ENCODE measurements at regions not wholly inside any gene's neighbourhood (a gene's known extent, or its start where the extent isn't known, plus 50 kb on each side); places are given as distances from the start of the nearest gene placed in this dataset.

GRCh38 chr2:65669574-65669973 lies 237.2 kb upstream of the SPRED2 start:
- no peak for TF ChIP-seq CTCF (IDR thresholded peaks at IDR 0.05; ENCODE audit: borderline replicate concordance, extremely low read depth, low read length, poor library complexity, severe bottlenecking)
- TF ChIP-seq EZH2 (IDR thresholded peaks at IDR 0.05; ENCODE audit: borderline replicate concordance, low read depth, low read length, severe bottlenecking) = no peak
- H2AFZ ChIP-seq (ENCODE audit: low read depth, low read length) = no peak overlapping the region
- H3K4me3 ChIP-seq (ENCODE audit: low read depth in 1 of 2, low read length in 2 of 2) = no peak overlapping the region
- no peaks in the 10 kb centered on the region for H3K9me3 ChIP-seq (ENCODE audit: insufficient read depth, low read length, severe bottlenecking)
- no peaks in the 10 kb centered on the region for H3K4me1 ChIP-seq (ENCODE audit: insufficient read depth, low read length)
- DNase-seq (no peak), ATAC-seq (ENCODE audit: insufficient read depth, low read depth) (no peak)
- H3K79me2 ChIP-seq (ENCODE audit: insufficient read depth, low read length) = no peaks in the 10 kb centered on the region
- no peaks in the 10 kb centered on the region for H3K27me3 ChIP-seq (ENCODE audit: insufficient read depth, low read length, poor library complexity)
- H4K20me1 ChIP-seq (ENCODE audit: insufficient read depth, low read length) = no peaks in the 10 kb centered on the region
- H3K36me3 ChIP-seq (ENCODE audit: insufficient read depth, low read length) = no peaks in the 10 kb centered on the region
- no peak overlapping the region for H3K9ac ChIP-seq (ENCODE audit: low read depth, low read length)
- H3K4me2 ChIP-seq (ENCODE audit: insufficient read depth, low read length) = no peak overlapping the region
- H3K27ac ChIP-seq (ENCODE audit: low read length) = no peak overlapping the region

- DNase-seq (no peak), ATAC-seq (ENCODE audit: insufficient read depth, low read depth) (no peak)
- H3K4me3 ChIP-seq (ENCODE audit: low read depth in 1 of 2, low read length in 2 of 2) = no peak overlapping the region
- no peaks in the 10 kb centered on the region for H3K36me3 ChIP-seq (ENCODE audit: insufficient read depth, low read length)
- H3K27me3 ChIP-seq (ENCODE audit: insufficient read depth, low read length, poor library complexity) = no peaks in the 10 kb centered on the region
- no peaks in the 10 kb centered on the region for H3K4me1 ChIP-seq (ENCODE audit: insufficient read depth, low read length)
- TF ChIP-seq CTCF (IDR thresholded peaks at IDR 0.05; ENCODE audit: borderline replicate concordance, extremely low read depth, low read length, poor library complexity, severe bottlenecking) = no peak
- no peak for TF ChIP-seq EZH2 (IDR thresholded peaks at IDR 0.05; ENCODE audit: borderline replicate concordance, low read depth, low read length, severe bottlenecking)
- no peak overlapping the region for H3K4me2 ChIP-seq (ENCODE audit: insufficient read depth, low read length)
- no peaks in the 10 kb centered on the region for H3K79me2 ChIP-seq (ENCODE audit: insufficient read depth, low read length)
- H4K20me1 ChIP-seq (ENCODE audit: insufficient read depth, low read length) = no peaks in the 10 kb centered on the region
- no peak overlapping the region for H3K9ac ChIP-seq (ENCODE audit: low read depth, low read length)
- no peaks in the 10 kb centered on the region for H3K9me3 ChIP-seq (ENCODE audit: insufficient read depth, low read length, severe bottlenecking)
- H3K27ac ChIP-seq (ENCODE audit: low read length) = no peak overlapping the region
- H2AFZ ChIP-seq (ENCODE audit: low read depth, low read length) = no peak overlapping the region
Observed at GRCh38 chr2:65668744-65669143, 236.3 kb upstream of the SPRED2 start.

GRCh38 chr2:65666156-65666725 lies 233.8 kb upstream of the SPRED2 start:
- Histone ChIP-seq H4K20me1 (ENCODE audit: insufficient read depth, low read length) (no peaks in the 10 kb centered on the region), H3K27ac (ENCODE audit: low read length) (no peak overlapping the region), H3K4me3 (ENCODE audit: low read depth in 1 of 2, low read length in 2 of 2) (no peak overlapping the region), H3K4me2 (ENCODE audit: insufficient read depth, low read length) (no peak overlapping the region), H3K4me1 (ENCODE audit: insufficient read depth, low read length) (no peaks in the 10 kb centered on the region), H3K36me3 (ENCODE audit: insufficient read depth, low read length) (no peaks in the 10 kb centered on the region), H3K9me3 (ENCODE audit: insufficient read depth, low read length, severe bottlenecking) (no peaks in the 10 kb centered on the region), H3K79me2 (ENCODE audit: insufficient read depth, low read length) (no peaks in the 10 kb centered on the region), H3K9ac (ENCODE audit: low read depth, low read length) (no peak overlapping the region), H2AFZ (ENCODE audit: low read depth, low read length) (no peak overlapping the region), H3K27me3 (ENCODE audit: insufficient read depth, low read length, poor library complexity) (no peaks in the 10 kb centered on the region)
- DNase-seq (no peak), ATAC-seq (ENCODE audit: insufficient read depth, low read depth) (peak; percentile 35; the same call in 1 of the 3 replicates)
- TF ChIP-seq EZH2 (IDR thresholded peaks at IDR 0.05; ENCODE audit: borderline replicate concordance, low read depth, low read length, severe bottlenecking) = no peak
- TF ChIP-seq CTCF (IDR thresholded peaks at IDR 0.05; ENCODE audit: borderline replicate concordance, extremely low read depth, low read length, poor library complexity, severe bottlenecking) = no peak

GRCh38 chr2:65664931-65665330 lies 232.5 kb upstream of the SPRED2 start:
- H3K4me1 ChIP-seq (ENCODE audit: insufficient read depth, low read length) = no peaks in the 10 kb centered on the region

More at GRCh38 chr2:65664931-65665330, 232.5 kb upstream of the SPRED2 start:
- Histone ChIP-seq H3K27me3 (ENCODE audit: insufficient read depth, low read length, poor library complexity) (peaks cover 2% of the 10 kb centered on the region), H4K20me1 (ENCODE audit: insufficient read depth, low read length) (no peaks in the 10 kb centered on the region), H3K9ac (ENCODE audit: low read depth, low read length) (no peak overlapping the region), H3K9me3 (ENCODE audit: insufficient read depth, low read length, severe bottlenecking) (no peaks in the 10 kb centered on the region), H3K36me3 (ENCODE audit: insufficient read depth, low read length) (no peaks in the 10 kb centered on the region), H3K27ac (ENCODE audit: low read length) (no peak overlapping the region), H3K4me2 (ENCODE audit: insufficient read depth, low read length) (no peak overlapping the region), H3K4me3 (ENCODE audit: low read depth in 1 of 2, low read length in 2 of 2) (no peak overlapping the region), H2AFZ (ENCODE audit: low read depth, low read length) (no peak overlapping the region), H3K79me2 (ENCODE audit: insufficient read depth, low read length) (no peaks in the 10 kb centered on the region)
- no peak for DNase-seq
- TF ChIP-seq EZH2 (IDR thresholded peaks at IDR 0.05; ENCODE audit: borderline replicate concordance, low read depth, low read length, severe bottlenecking) (no peak), CTCF (IDR thresholded peaks at IDR 0.05; ENCODE audit: borderline replicate concordance, extremely low read depth, low read length, poor library complexity, severe bottlenecking) (no peak)
- ATAC-seq (ENCODE audit: insufficient read depth, low read depth) = no peak
